DND-41 (cell line): ENCODE measurements at regions not wholly inside any gene's neighbourhood (a gene's known extent, or its start where the extent isn't known, plus 50 kb on each side); places are given as distances from the start of the nearest gene placed in this dataset.

Source experiments
- ATAC-seq: fragments of 200-7000 bp; cut with Tn5 transposase; 3 replicates; pipeline ENCODE4 v1.9.1; 2021; ENCODE audit warnings: low read depth; ENCODE audit not compliant: insufficient read depth
- DNase-seq: peaks from one replicate; pipeline ENCODE4 v3.0.0-alpha.2; 2020
- H2AFZ ChIP-seq: 2 replicates; pipeline ENCODE4 v1.6.0; 2012; ENCODE audit warnings: low read depth, low read length
- H3K27ac ChIP-seq: 2 replicates; pipeline ENCODE4 v1.5.1; 2012; ENCODE audit warnings: low read length, inconsistent platforms
- H3K27me3 ChIP-seq: fragments of 200-600 bp; sonication (generic); 2 replicates; pipeline ENCODE4 v1.6.0; 2012; ENCODE audit warnings: low read length, mild to moderate bottlenecking, inconsistent platforms; ENCODE audit not compliant: insufficient read depth, poor library complexity
- H3K36me3 ChIP-seq: 2 replicates; pipeline ENCODE4 v1.5.1; 2012; ENCODE audit warnings: low read length, inconsistent platforms; ENCODE audit not compliant: insufficient read depth
- H3K4me1 ChIP-seq: 2 replicates; pipeline ENCODE4 v1.5.1; 2012; ENCODE audit warnings: mild to moderate bottlenecking, low read length; ENCODE audit not compliant: insufficient read depth
- H3K4me2 ChIP-seq: 2 replicates; pipeline ENCODE4 v1.6.0; 2012; ENCODE audit warnings: mild to moderate bottlenecking, moderate library complexity, low read length, inconsistent platforms; ENCODE audit not compliant: insufficient read depth
- H3K4me3 ChIP-seq, 2 experiments: fragments of 200-600 bp in 1 of 2; shearing (Covaris generic) in 1 of 2; 2 replicates each; pipeline ENCODE4 v1.5.1; 2012 to 2016; ENCODE audit warnings: inconsistent platforms in 2 of 2, low read length in 2 of 2, mild to moderate bottlenecking in 2 of 2, low read depth in 1 of 2, moderate library complexity in 1 of 2
- H3K79me2 ChIP-seq: 2 replicates; pipeline ENCODE4 v1.6.0; 2012; ENCODE audit warnings: low read length, inconsistent platforms; ENCODE audit not compliant: insufficient read depth
- H3K9ac ChIP-seq: 2 replicates; pipeline ENCODE4 v1.6.0; 2012; ENCODE audit warnings: low read depth, mild to moderate bottlenecking, inconsistent platforms, low read length, moderate library complexity
- H3K9me3 ChIP-seq: 2 replicates; pipeline ENCODE4 v1.5.1; 2012; ENCODE audit warnings: low read length, moderate library complexity, mild to moderate bottlenecking, inconsistent platforms; ENCODE audit not compliant: insufficient read depth, severe bottlenecking
- H4K20me1 ChIP-seq: 2 replicates; pipeline ENCODE4 v1.6.0; 2012; ENCODE audit warnings: low read length; ENCODE audit not compliant: insufficient read depth
- CTCF ChIP-seq: IDR thresholded peaks from 2 replicates; pipeline ENCODE4 v1.5.1; 2012; ENCODE audit warnings: borderline replicate concordance, low read length, moderate library complexity, mild to moderate bottlenecking; ENCODE audit not compliant: poor library complexity, severe bottlenecking; ENCODE audit errors: extremely low read depth
- EZH2 ChIP-seq: IDR thresholded peaks from 3 replicates; pipeline ENCODE4 v1.6.1; 2012; ENCODE audit warnings: borderline replicate concordance, low read depth, mild to moderate bottlenecking, moderate library complexity, low read length, inconsistent platforms; ENCODE audit not compliant: severe bottlenecking

GRCh38 chr3:173253471-173253870 is 112.4 kb upstream of the SPATA16 start:
- TF ChIP-seq CTCF, result no peak
- TF ChIP-seq EZH2, result no peak
- no peak for DNase-seq
- H3K9me3 ChIP-seq, result no peaks in the 10 kb centered on the region
- no peaks in the 10 kb centered on the region for H3K4me1 ChIP-seq
- H3K4me3 ChIP-seq, result no peak overlapping the region
- H4K20me1 ChIP-seq, result no peaks in the 10 kb centered on the region
- H2AFZ ChIP-seq, result no peak overlapping the region
- H3K36me3 ChIP-seq, result no peaks in the 10 kb centered on the region
- H3K27me3 ChIP-seq, result no peaks in the 10 kb centered on the region
- H3K4me2 ChIP-seq, result no peak overlapping the region
- H3K27ac ChIP-seq, result no peak overlapping the region
- no peak overlapping the region for H3K9ac ChIP-seq
- H3K79me2 ChIP-seq, result no peaks in the 10 kb centered on the region
- no peak for ATAC-seq

- TF ChIP-seq EZH2 (no peak), CTCF (no peak)
- DNase-seq (no peak), ATAC-seq (no peak)
- Histone ChIP-seq H3K4me3 (no peak overlapping the region), H3K27ac (no peak overlapping the region), H3K27me3 (no peaks in the 10 kb centered on the region), H3K36me3 (no peaks in the 10 kb centered on the region), H3K4me2 (no peak overlapping the region), H3K9me3 (no peaks in the 10 kb centered on the region), H4K20me1 (no peaks in the 10 kb centered on the region), H2AFZ (no peak overlapping the region), H3K79me2 (no peaks in the 10 kb centered on the region), H3K4me1 (no peaks in the 10 kb centered on the region), H3K9ac (no peak overlapping the region)
These were observed 108.4 kb upstream of the SPATA16 start for GRCh38 chr3:173249457-173249856.

- no peaks in the 10 kb centered on the region for H3K79me2 ChIP-seq
- ATAC-seq, result no peak
- no peaks in the 10 kb centered on the region for H4K20me1 ChIP-seq
- no peak overlapping the region for H2AFZ ChIP-seq
- H3K4me2 ChIP-seq, result no peak overlapping the region
- no peaks in the 10 kb centered on the region for H3K36me3 ChIP-seq
- H3K4me1 ChIP-seq, result no peaks in the 10 kb centered on the region
- no peaks in the 10 kb centered on the region for H3K9me3 ChIP-seq
- DNase-seq, result no peak
- H3K27ac ChIP-seq, result no peak overlapping the region
- H3K27me3 ChIP-seq, result no peaks in the 10 kb centered on the region
- TF ChIP-seq CTCF (no peak), EZH2 (no peak)
- no peak overlapping the region for H3K4me3 ChIP-seq
- no peak overlapping the region for H3K9ac ChIP-seq
These were observed 100.7 kb upstream of the SPATA16 start for GRCh38 chr3:173241727-173242126.

- TF ChIP-seq EZH2 (no peak), CTCF (no peak)
- ATAC-seq, result no peak
- H3K79me2 ChIP-seq, result no peaks in the 10 kb centered on the region
- H3K9me3 ChIP-seq, result no peaks in the 10 kb centered on the region
- H3K4me1 ChIP-seq, result no peaks in the 10 kb centered on the region
- H3K4me3 ChIP-seq, result no peak overlapping the region
- H2AFZ ChIP-seq, result no peak overlapping the region
- H3K9ac ChIP-seq, result no peak overlapping the region
- no peaks in the 10 kb centered on the region for H3K27me3 ChIP-seq
- H3K36me3 ChIP-seq, result no peaks in the 10 kb centered on the region
- H3K27ac ChIP-seq, result no peak overlapping the region
- no peak overlapping the region for H3K4me2 ChIP-seq
- no peaks in the 10 kb centered on the region for H4K20me1 ChIP-seq
- no peak for DNase-seq
These were observed 97.1 kb upstream of the SPATA16 start for GRCh38 chr3:173238091-173238490.
